Astrocyte (in vitro differentiated cells and primary cell): ENCODE measurements at regions not wholly inside any gene's neighbourhood (a gene's known extent, or its start where the extent isn't known, plus 50 kb on each side); places are given as distances from the start of the nearest gene placed in this dataset.
"Not testable (repeated sequence)": the region's sequence is repeated elsewhere in the genome, so short reads cannot be mapped to it uniquely, and the experiment has no call there.

Experiments used
- DNase-seq: peaks from one replicate; pipeline ENCODE4 v3.0.0-alpha.2; 2010; ENCODE audit warnings: low read depth
- FAIRE-seq: peaks from 2 replicates; lab custom pipeline; 2011; peaks lifted over from hg19 to GRCh38; lab: Jason Lieb, UNC
- H2AFZ ChIP-seq: 2 replicates; pipeline ENCODE4 v1.6.0; 2012; ENCODE audit warnings: low read depth, low read length, inconsistent platforms
- H3K27ac ChIP-seq: 2 replicates; pipeline ENCODE4 v1.5.1; 2011; ENCODE audit warnings: low read depth, low read length, inconsistent platforms
- H3K27me3 ChIP-seq: 2 replicates; pipeline ENCODE4 v1.6.0; 2011; ENCODE audit warnings: low read length, inconsistent platforms; ENCODE audit not compliant: insufficient read depth
- H3K36me3 ChIP-seq: 2 replicates; pipeline ENCODE4 v1.5.1; 2011; ENCODE audit warnings: low read length, inconsistent platforms; ENCODE audit not compliant: insufficient read depth
- H3K4me1 ChIP-seq: 2 replicates; pipeline ENCODE4 v1.5.1; 2011; ENCODE audit warnings: low read length, inconsistent platforms; ENCODE audit not compliant: insufficient read depth
- H3K4me2 ChIP-seq: 2 replicates; pipeline ENCODE4 v1.6.0; 2012; ENCODE audit warnings: low read length, inconsistent platforms
- H3K4me3 ChIP-seq: 2 replicates; pipeline ENCODE4 v1.5.1; 2011; ENCODE audit warnings: low read depth, mild to moderate bottlenecking, low read length, inconsistent platforms; ENCODE audit not compliant: insufficient read depth
- H3K79me2 ChIP-seq: 2 replicates; pipeline ENCODE4 v1.6.0; 2012; ENCODE audit warnings: mild to moderate bottlenecking, low read length, inconsistent platforms; ENCODE audit not compliant: insufficient read depth
- H3K9ac ChIP-seq: 2 replicates; pipeline ENCODE4 v1.6.0; 2012; ENCODE audit warnings: mild to moderate bottlenecking, low read length, inconsistent platforms
- H3K9me3 ChIP-seq: 2 replicates; pipeline ENCODE4 v1.5.1; 2012; ENCODE audit warnings: low read depth, mild to moderate bottlenecking, low read length, inconsistent platforms; ENCODE audit not compliant: insufficient read depth
- H4K20me1 ChIP-seq: 2 replicates; pipeline ENCODE4 v1.6.0; 2012; ENCODE audit warnings: low read length, inconsistent platforms; ENCODE audit not compliant: insufficient read depth
- H3K27ac Mint-ChIP-seq: one replicate; pipeline ENCODE4 v1.8.0; 2021; ENCODE audit warnings: mild to moderate bottlenecking, mixed read lengths; ENCODE audit not compliant: unreplicated experiment
- H3K27me3 Mint-ChIP-seq: one replicate; pipeline ENCODE4 v1.8.0; 2021; ENCODE audit warnings: low read depth, mixed read lengths; ENCODE audit not compliant: unreplicated experiment
- H3K36me3 Mint-ChIP-seq: one replicate; pipeline ENCODE4 v1.8.0; 2021; ENCODE audit warnings: low read depth, mixed read lengths; ENCODE audit not compliant: unreplicated experiment
- H3K4me1 Mint-ChIP-seq: one replicate; pipeline ENCODE4 v1.8.0; 2021; ENCODE audit warnings: low read depth, mixed read lengths; ENCODE audit not compliant: unreplicated experiment
- H3K4me3 Mint-ChIP-seq: one replicate; pipeline ENCODE4 v1.8.0; 2021; ENCODE audit warnings: mild to moderate bottlenecking, moderate library complexity, mixed read lengths; ENCODE audit not compliant: unreplicated experiment
- H3K9me3 Mint-ChIP-seq: one replicate; pipeline ENCODE4 v1.8.0; 2021; ENCODE audit warnings: mild to moderate bottlenecking, mixed read lengths; ENCODE audit not compliant: unreplicated experiment

- not testable (repeated sequence) for H3K27me3 Mint-ChIP-seq, H3K9me3 Mint-ChIP-seq, H3K27me3 ChIP-seq, H3K79me2 ChIP-seq, H2AFZ ChIP-seq, H3K4me3 ChIP-seq, H4K20me1 ChIP-seq, H3K9me3 ChIP-seq, H3K4me1 ChIP-seq, DNase-seq, H3K27ac Mint-ChIP-seq, H3K36me3 ChIP-seq, H3K4me3 Mint-ChIP-seq, H3K27ac ChIP-seq, H3K4me2 ChIP-seq, H3K9ac ChIP-seq, FAIRE-seq, H3K4me1 Mint-ChIP-seq, H3K36me3 Mint-ChIP-seq
These were observed 76.6 kb downstream of the LAT start for GRCh38 chr16:29061467-29061921.

GRCh38 chr16:29060022-29060810 is 75.4 kb downstream of the LAT start:
- H3K9ac ChIP-seq, FAIRE-seq, H2AFZ ChIP-seq, H3K9me3 Mint-ChIP-seq, H3K4me2 ChIP-seq, H3K36me3 Mint-ChIP-seq, H3K27ac ChIP-seq, H3K4me3 Mint-ChIP-seq, H4K20me1 ChIP-seq, H3K36me3 ChIP-seq, H3K79me2 ChIP-seq, H3K4me3 ChIP-seq, H3K4me1 Mint-ChIP-seq, H3K27ac Mint-ChIP-seq, H3K27me3 Mint-ChIP-seq, DNase-seq, H3K9me3 ChIP-seq, H3K27me3 ChIP-seq, H3K4me1 ChIP-seq: not testable (repeated sequence)

- not testable (repeated sequence) for H3K9me3 Mint-ChIP-seq, H2AFZ ChIP-seq, H3K9me3 ChIP-seq, H3K36me3 ChIP-seq, FAIRE-seq, H3K27ac ChIP-seq, H3K4me3 ChIP-seq, H3K27me3 ChIP-seq, H3K4me1 ChIP-seq, DNase-seq, H3K27me3 Mint-ChIP-seq, H4K20me1 ChIP-seq, H3K27ac Mint-ChIP-seq, H3K4me3 Mint-ChIP-seq, H3K4me1 Mint-ChIP-seq, H3K4me2 ChIP-seq, H3K36me3 Mint-ChIP-seq, H3K9ac ChIP-seq, H3K79me2 ChIP-seq
These were observed 74.7 kb downstream of the LAT start for GRCh38 chr16:29059575-29059974.
